GM23248 (cell line): ENCODE measurements at regions not wholly inside any gene's neighbourhood (a gene's known extent, or its start where the extent isn't known, plus 50 kb on each side); places are given as distances from the start of the nearest gene placed in this dataset.

ENCODE experiments used
- DNase-seq: peaks from one replicate; pipeline ENCODE4 v3.0.0-alpha.2; 2015
- H2AFZ ChIP-seq: fragments of 200-600 bp; sonication (generic); 2 replicates; pipeline ENCODE4 v1.6.1; 2016; ENCODE audit warnings: antibody characterized with exemption
- H3F3A ChIP-seq: fragments of 200-600 bp; sonication (generic); 2 replicates; pipeline ENCODE4 v1.6.1; 2016; ENCODE audit warnings: mild to moderate bottlenecking, antibody characterized with exemption, mixed run types; ENCODE audit not compliant: insufficient read depth
- H3K27ac ChIP-seq: fragments of 200-600 bp; sonication (generic); 2 replicates; pipeline ENCODE4 v1.5.1; 2016; ENCODE audit warnings: mild to moderate bottlenecking
- H3K27me3 ChIP-seq: fragments of 200-600 bp; sonication (generic); replicated peaks from 2 replicates; pipeline ENCODE4 v1.6.1; 2016; ENCODE audit warnings: mild to moderate bottlenecking; ENCODE audit not compliant: insufficient read depth
- H3K36me3 ChIP-seq: fragments of 200-600 bp; sonication (generic); 2 replicates; pipeline ENCODE4 v1.6.1; 2016; ENCODE audit warnings: low read depth, mild to moderate bottlenecking
- H3K4me1 ChIP-seq: fragments of 200-600 bp; sonication (generic); 2 replicates; pipeline ENCODE4 v1.6.1; 2016; ENCODE audit warnings: mild to moderate bottlenecking; ENCODE audit not compliant: insufficient read depth
- H3K4me2 ChIP-seq: fragments of 200-600 bp; sonication (generic); one replicate; pipeline ENCODE4 v1.6.1; 2016; ENCODE audit warnings: mild to moderate bottlenecking; ENCODE audit not compliant: unreplicated experiment
- H3K4me3 ChIP-seq: fragments of 200-600 bp; sonication (generic); 2 replicates; pipeline ENCODE4 v1.5.1; 2016; ENCODE audit warnings: mild to moderate bottlenecking
- H3K79me2 ChIP-seq: fragments of 200-600 bp; sonication (generic); 2 replicates; pipeline ENCODE4 v1.6.1; 2016; ENCODE audit warnings: mild to moderate bottlenecking; ENCODE audit not compliant: insufficient read depth
- H3K9ac ChIP-seq: fragments of 200-600 bp; sonication (generic); 2 replicates; pipeline ENCODE4 v1.6.1; 2016; ENCODE audit warnings: mild to moderate bottlenecking
- H3K9me2 ChIP-seq: fragments of 200-600 bp; sonication (generic); 2 replicates; pipeline ENCODE4 v1.6.1; 2016; ENCODE audit warnings: mixed run types, mild to moderate bottlenecking, moderate library complexity; ENCODE audit not compliant: insufficient read depth
- H3K9me3 ChIP-seq: fragments of 200-600 bp; sonication (generic); one replicate; pipeline ENCODE4 v1.6.1; 2017; ENCODE audit warnings: low read depth
- H4K20me1 ChIP-seq: fragments of 200-600 bp; sonication (generic); 2 replicates; pipeline ENCODE4 v1.6.0; 2016; ENCODE audit not compliant: insufficient read depth
- EZH2 ChIP-seq: fragments of 200-600 bp; sonication (generic); IDR thresholded peaks from 2 replicates; pipeline ENCODE4 v1.6.1; 2018; ENCODE audit warnings: antibody characterized with exemption, mild to moderate bottlenecking; ENCODE audit not compliant: insufficient read depth, poor library complexity, severe bottlenecking
- EZH2phosphoT487 ChIP-seq: fragments of 200-600 bp; sonication (generic); IDR thresholded peaks from 2 replicates; pipeline ENCODE4 v1.6.1; 2018; ENCODE audit warnings: antibody characterized with exemption, moderate library complexity, mild to moderate bottlenecking, low read depth; ENCODE audit not compliant: insufficient read depth
- WGBS, 2 experiments: methylation state at CpG; one replicate each; pipeline ENCODE4 v1.1.6; 2015 to 2017; ENCODE audit warnings: low lambda C conversion rate in 2 of 2, low coverage in 1 of 2; ENCODE audit errors: missing lambda C conversion rate in 2 of 2; 5-methylcytosine and 5-hydroxymethylcytosine counted together
- in situ Hi-C: fragments of 300-500 bp; cut with MboI; formaldehyde crosslinking; loops from 2 replicates; pipeline ENCODE4 v1.15.0; 2020

DNA sequence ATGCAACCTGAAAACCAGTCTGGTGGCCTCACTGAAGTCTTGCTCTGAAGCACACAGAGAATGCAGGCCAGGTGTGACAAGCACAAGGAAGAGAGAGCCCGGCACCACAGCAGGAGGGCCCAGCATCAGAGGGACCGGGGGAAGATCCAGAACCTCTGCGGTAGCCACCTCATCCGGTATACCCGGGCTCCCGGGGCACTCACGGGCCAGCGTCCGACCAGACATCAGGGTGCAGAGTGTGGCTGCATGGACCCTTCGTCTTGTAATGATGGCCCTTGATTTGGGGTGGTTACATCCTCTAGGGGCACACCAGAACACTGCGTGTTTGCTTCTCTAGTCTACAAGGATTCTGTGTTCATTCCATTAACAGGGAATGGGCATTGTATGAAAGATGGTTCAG, 406.0 kb downstream of the GADD45G start:
- WGBS, 2 experiments, result 79 to 82% methylated on average over 11 of the region's 11 CpGs
- H3K4me1 ChIP-seq, result peaks cover 8% of the 10 kb centered on the region

DNA sequence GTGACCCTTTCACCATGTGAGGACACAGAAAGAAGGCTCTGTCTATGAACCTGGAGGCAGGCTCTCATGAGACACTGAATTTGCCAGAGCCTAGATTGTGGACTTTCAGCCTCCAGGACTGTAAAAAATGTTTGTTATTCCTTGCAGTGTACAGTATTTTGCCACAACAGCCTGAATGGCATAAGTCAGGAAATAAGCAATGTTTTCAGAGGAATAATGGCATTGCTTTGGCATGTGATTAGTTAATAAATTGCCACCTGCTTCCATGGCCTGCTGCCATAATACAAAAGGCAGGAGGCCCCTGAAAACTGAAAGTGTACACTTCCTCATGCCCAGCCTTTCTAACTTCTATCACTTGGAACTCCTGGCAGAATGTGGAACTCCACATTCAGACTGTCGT, 408.1 kb downstream of the GADD45G start:
- Histone ChIP-seq H3K4me2 (no peak overlapping the region), H3K27ac (no peak overlapping the region), H3K9me2 (no peaks in the 10 kb centered on the region), H3K9me3 (no peaks in the 10 kb centered on the region), H3F3A (no peaks in the 10 kb centered on the region), H3K79me2 (no peaks in the 10 kb centered on the region), H3K36me3 (no peaks in the 10 kb centered on the region), H3K9ac (no peak overlapping the region), H4K20me1 (no peaks in the 10 kb centered on the region), H2AFZ (no peak overlapping the region), H3K4me3 (no peak overlapping the region), H3K4me1 (peaks cover 3% of the 10 kb centered on the region; the same call in 1 of the 2 replicates), H3K27me3 (no peaks in the 10 kb centered on the region; the same call in 1 of the 2 replicates)
- in situ Hi-C loops, result no loop called here
- no peak for TF ChIP-seq EZH2phosphoT487
- no peak for TF ChIP-seq EZH2
- WGBS, 2 experiments, result 30 to 38% methylated on average over 1 of the region's 1 CpG
- DNase-seq, result no peak

More for the DNA sequence above, 406.0 kb downstream of the GADD45G start:
- Histone ChIP-seq H4K20me1 (no peaks in the 10 kb centered on the region), H3K9ac (no peak overlapping the region), H3K36me3 (no peaks in the 10 kb centered on the region), H3K27ac (no peak overlapping the region), H3K4me3 (no peak overlapping the region), H3F3A (no peaks in the 10 kb centered on the region), H3K4me2 (no peak overlapping the region), H3K27me3 (no peaks in the 10 kb centered on the region; the same call in 1 of the 2 replicates), H2AFZ (no peak overlapping the region), H3K9me3 (no peaks in the 10 kb centered on the region), H3K79me2 (no peaks in the 10 kb centered on the region), H3K9me2 (no peaks in the 10 kb centered on the region)
- in situ Hi-C loops, result no loop called here
- DNase-seq, result no peak
- TF ChIP-seq EZH2phosphoT487, result no peak
- TF ChIP-seq EZH2, result no peak

DNA sequence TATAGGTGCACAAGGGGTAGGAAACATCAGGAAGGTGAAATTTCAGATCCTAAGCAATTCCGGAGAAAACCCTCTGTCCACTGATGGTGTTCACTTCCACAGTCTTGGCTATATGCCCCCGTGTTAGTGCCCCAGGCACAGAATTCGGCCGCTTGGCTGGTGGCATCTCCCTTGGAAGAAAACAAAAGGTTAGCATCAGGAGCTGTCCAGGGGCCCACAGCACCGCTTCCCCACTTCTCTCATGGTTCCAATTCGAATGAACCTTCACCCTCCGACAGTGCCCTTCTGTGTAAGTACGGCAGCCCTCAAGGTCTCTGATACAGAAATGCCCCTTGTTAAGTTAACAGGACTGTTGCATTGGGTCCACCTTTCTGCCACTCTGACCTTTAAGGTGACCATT, 409.0 kb downstream of the GADD45G start:
- TF ChIP-seq EZH2phosphoT487, result no peak
- no peak for TF ChIP-seq EZH2
- no peak for DNase-seq
- Histone ChIP-seq H2AFZ (no peak overlapping the region), H3K4me1 (no peaks in the 10 kb centered on the region), H4K20me1 (no peaks in the 10 kb centered on the region), H3K9me2 (no peaks in the 10 kb centered on the region), H3K9me3 (no peaks in the 10 kb centered on the region), H3K4me2 (no peak overlapping the region), H3K27me3 (no peaks in the 10 kb centered on the region; the same call in 1 of the 2 replicates), H3K27ac (no peak overlapping the region), H3F3A (no peaks in the 10 kb centered on the region), H3K79me2 (no peaks in the 10 kb centered on the region), H3K4me3 (no peak overlapping the region), H3K36me3 (no peaks in the 10 kb centered on the region), H3K9ac (no peak overlapping the region)
- 68 to 75% methylated on average over 8 of the region's 8 CpGs for WGBS, 2 experiments
- in situ Hi-C loops, result no loop called here

DNA sequence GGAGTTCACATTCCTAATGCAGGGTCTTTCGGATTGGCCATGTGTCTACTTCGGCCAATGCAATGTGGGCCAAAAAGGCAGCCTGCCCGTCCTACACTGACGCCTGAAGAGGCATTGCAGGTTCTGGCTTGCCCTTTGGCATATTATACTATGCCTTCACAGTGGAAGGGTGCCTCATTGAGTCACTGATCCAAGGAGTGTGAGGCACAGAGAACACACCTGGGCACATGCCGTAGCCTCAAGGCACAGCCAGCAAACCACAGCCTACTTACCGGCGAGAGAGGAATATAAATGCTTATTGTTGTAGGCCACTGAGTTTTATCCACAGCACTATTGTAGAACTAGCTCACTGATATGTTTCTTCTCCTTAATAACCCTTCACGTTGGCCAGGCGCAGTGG, 409.6 kb downstream of the GADD45G start:
- WGBS, 2 experiments, result 75 to 77% methylated on average over 9 of the region's 9 CpGs
- Histone ChIP-seq H3K4me1 (no peaks in the 10 kb centered on the region), H3K27ac (no peak overlapping the region), H3K27me3 (no peaks in the 10 kb centered on the region; the same call in 1 of the 2 replicates), H3K4me2 (no peak overlapping the region), H3K9me2 (no peaks in the 10 kb centered on the region), H3K79me2 (no peaks in the 10 kb centered on the region), H3K9ac (no peak overlapping the region), H2AFZ (no peak overlapping the region), H3K36me3 (no peaks in the 10 kb centered on the region), H3F3A (no peaks in the 10 kb centered on the region), H3K4me3 (no peak overlapping the region), H3K9me3 (no peaks in the 10 kb centered on the region), H4K20me1 (no peaks in the 10 kb centered on the region)
- TF ChIP-seq EZH2 (no peak), EZH2phosphoT487 (no peak)
- no peak for DNase-seq
- in situ Hi-C loops, result no loop called here

GRCh38 chr9:90016272-90016671, 411.5 kb downstream of the GADD45G start:
- in situ Hi-C loops, result no loop called here
- Histone ChIP-seq H3K4me3 (no peak overlapping the region), H2AFZ (no peak overlapping the region), H3K79me2 (no peaks in the 10 kb centered on the region), H3K27me3 (no peaks in the 10 kb centered on the region; the same call in 1 of the 2 replicates), H3K9me2 (no peaks in the 10 kb centered on the region), H3K4me1 (no peaks in the 10 kb centered on the region), H3K9me3 (no peaks in the 10 kb centered on the region), H3K9ac (no peak overlapping the region), H3K27ac (no peak overlapping the region), H4K20me1 (no peaks in the 10 kb centered on the region), H3F3A (no peaks in the 10 kb centered on the region), H3K4me2 (no peak overlapping the region), H3K36me3 (no peaks in the 10 kb centered on the region)
- TF ChIP-seq EZH2phosphoT487, result no peak
- no peak for TF ChIP-seq EZH2
- WGBS, 2 experiments, result 19 to 20% methylated on average over 1 of the region's 1 CpG
- DNase-seq, result no peak
